Astrocyte of the cerebellum (primary cell): ENCODE measurements at regions not wholly inside any gene's neighbourhood (a gene's known extent, or its start where the extent isn't known, plus 50 kb on each side); places are given as distances from the start of the nearest gene placed in this dataset.

Source experiments
- DNase-seq: peaks from one replicate; pipeline ENCODE4 v3.0.0-alpha.2; 2011; ENCODE audit warnings: low read depth
- H3K4me3 ChIP-seq: 2 replicates; pipeline ENCODE4 v1.5.1; 2011; ENCODE audit warnings: mild to moderate bottlenecking, low read depth, low read length, moderate library complexity
- in situ Hi-C: cut with HindIII; loops from 2 replicates; pipeline ENCODE4 v1.10.0; 2017; ENCODE audit warnings: low sequenced_read_pairs
- TF ChIP-seq, protein P1 (sequence below): IDR thresholded peaks from 2 replicates; pipeline ENCODE4 v1.5.1; 2012; ENCODE audit warnings: low read length, low read depth, moderate library complexity, mild to moderate bottlenecking; ENCODE audit errors: missing control alignments

DNA sequence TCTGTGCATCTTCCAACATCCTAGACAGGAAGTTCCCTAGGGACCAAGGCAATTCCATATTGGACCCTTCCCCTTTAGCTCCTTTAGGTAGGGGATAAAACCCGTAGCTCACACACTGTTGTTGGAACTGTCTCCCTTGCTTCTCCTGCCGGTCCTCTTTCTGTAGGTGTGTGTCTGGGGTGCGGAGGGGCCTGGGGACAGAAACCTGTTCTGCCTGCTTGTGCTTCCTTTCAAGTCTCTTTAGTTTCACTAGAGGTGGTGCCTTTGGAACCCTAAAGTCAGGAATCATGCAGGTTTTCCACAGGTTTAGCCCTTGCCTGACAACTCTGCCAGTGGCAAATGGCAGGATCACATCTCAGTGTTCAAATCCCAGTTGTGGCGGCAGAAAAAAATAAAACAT, 74.6 kb upstream of the PTGFRN start:
- DNase-seq = no peak
- no peak overlapping the region for H3K4me3 ChIP-seq
- in situ Hi-C loops = no loop called here
- TF ChIP-seq, protein P1, sequence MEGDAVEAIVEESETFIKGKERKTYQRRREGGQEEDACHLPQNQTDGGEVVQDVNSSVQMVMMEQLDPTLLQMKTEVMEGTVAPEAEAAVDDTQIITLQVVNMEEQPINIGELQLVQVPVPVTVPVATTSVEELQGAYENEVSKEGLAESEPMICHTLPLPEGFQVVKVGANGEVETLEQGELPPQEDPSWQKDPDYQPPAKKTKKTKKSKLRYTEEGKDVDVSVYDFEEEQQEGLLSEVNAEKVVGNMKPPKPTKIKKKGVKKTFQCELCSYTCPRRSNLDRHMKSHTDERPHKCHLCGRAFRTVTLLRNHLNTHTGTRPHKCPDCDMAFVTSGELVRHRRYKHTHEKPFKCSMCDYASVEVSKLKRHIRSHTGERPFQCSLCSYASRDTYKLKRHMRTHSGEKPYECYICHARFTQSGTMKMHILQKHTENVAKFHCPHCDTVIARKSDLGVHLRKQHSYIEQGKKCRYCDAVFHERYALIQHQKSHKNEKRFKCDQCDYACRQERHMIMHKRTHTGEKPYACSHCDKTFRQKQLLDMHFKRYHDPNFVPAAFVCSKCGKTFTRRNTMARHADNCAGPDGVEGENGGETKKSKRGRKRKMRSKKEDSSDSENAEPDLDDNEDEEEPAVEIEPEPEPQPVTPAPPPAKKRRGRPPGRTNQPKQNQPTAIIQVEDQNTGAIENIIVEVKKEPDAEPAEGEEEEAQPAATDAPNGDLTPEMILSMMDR = no peak

DNA sequence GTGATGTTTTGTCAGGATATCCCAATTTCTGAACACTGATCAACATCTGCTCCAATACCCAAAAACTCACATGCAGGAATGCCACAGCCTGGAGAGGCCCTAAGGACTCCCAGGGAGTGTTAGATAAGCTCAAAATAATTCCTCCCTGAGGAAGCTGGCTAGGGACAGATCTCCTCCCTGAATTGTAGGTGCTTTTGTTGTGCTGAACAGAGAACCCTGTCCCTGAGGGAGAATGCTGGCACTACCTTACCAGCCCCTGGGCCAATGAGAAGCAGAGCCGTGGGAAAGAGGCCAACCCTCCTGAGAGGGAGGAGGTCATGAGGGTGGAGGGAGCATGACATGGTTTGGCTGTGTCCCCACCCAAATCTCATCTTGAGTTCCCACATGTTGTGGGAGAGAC, 73.6 kb upstream of the PTGFRN start:
- DNase-seq = no peak
- in situ Hi-C loops = no loop called here
- no peak overlapping the region for H3K4me3 ChIP-seq
- TF ChIP-seq, protein P1 = no peak

DNA sequence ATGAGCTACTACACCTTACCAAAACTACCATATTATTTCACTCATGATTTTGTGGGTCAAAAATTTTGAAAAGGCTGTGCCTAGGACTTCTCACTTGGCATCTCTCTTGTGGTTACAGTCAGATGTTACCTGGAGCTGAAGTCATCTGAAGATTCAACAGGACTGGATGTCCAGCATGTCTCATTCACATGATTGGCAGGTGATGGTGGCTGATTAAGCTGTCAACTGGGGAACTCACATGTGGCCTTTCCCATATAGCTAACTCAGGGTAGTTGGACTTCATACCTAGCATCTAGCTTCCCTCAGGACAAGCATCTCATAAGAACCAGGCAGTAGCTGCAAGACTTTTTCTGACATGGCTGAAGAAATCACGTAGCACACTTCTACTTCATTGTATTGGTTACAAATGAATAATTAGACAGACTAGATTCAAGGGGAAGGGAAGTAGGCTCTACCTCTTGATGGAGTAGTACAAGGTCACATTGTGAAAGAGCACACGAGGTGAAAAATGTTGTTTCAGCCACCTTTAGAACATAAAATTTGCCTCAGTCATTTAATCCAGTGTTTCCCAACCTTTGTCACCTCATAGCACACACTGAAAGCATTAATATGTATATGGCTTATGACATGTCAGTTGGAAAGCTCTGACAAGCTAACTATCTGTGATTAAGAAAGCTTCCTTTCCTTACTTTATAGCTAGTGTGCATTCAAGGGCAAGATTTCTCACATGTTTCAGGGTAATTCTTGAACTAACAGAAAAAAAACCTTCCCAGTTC, 68.0 kb upstream of the PTGFRN start:
- in situ Hi-C loops = no loop called here
- H3K4me3 ChIP-seq = no peak overlapping the region
- no peak for DNase-seq
- TF ChIP-seq, protein P1 = no peak

DNA sequence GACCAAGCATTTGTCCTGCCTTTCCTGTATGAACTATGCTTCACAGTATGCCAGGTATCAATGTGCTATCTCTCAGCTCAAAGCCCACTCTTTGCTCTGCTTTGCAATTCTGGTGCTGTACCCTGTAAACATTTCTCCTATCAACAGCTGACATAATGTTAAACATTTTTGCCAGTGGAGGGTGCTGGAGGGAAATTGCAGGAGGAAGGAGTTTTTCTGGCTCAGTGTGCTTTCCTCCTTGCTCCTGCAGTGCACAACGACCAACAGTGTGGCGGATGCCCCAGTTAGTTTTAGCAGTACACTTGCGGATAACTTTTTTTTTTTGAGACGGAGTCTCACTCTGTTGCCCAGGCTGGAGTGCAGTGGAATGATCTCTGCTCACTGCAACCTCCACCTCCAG, 67.1 kb upstream of the PTGFRN start:
- no peak for DNase-seq
- H3K4me3 ChIP-seq = no peak overlapping the region
- TF ChIP-seq, protein P1 = peak; percentile 9
- in situ Hi-C loops = no loop called here

DNA sequence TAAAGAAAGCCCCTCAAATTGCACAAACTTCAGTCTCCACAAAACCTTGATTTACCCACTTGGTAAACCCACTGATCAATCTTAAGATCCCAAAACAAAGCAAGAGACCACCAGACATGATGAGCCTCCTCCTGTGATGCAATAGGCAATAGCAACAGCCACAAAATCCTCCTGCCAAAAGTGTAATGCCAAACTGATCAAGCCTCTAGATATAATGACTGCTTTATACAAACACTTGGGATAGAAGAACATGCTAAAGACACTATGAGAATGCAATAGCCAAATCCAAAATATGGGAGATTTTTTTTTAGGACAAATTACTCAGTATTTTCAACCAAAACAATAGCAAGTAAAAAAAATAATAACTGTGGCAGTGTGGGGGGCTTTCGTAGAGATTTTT, 64.9 kb upstream of the PTGFRN start:
- TF ChIP-seq, protein P1 = no peak
- DNase-seq = no peak
- H3K4me3 ChIP-seq = no peak overlapping the region
- in situ Hi-C loops = no loop called here

DNA sequence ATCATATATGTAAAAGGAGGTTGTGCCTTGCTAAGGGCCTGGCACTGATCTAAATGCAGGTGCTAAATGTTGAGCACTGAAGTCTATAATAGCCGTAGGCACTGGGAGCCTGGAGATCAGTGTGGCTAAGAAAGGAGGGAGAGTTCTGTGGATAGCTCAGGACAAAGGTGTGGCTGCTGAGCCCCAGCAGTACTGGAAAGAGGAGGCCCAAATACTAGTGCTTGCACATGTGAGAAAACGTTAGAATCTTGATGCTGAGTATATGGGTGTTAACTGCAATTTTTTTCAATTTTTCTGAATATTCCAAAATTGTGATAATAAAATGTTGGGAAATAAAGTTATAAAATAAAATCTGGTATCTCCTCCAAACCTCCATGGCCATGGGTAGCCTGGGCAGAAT, 62.5 kb upstream of the PTGFRN start:
- no peak for DNase-seq
- TF ChIP-seq, protein P1 = no peak
- in situ Hi-C loops = no loop called here
- H3K4me3 ChIP-seq = no peak overlapping the region
